HepG2 (cell line): ENCODE measurements at regions not wholly inside any gene's neighbourhood (a gene's known extent, or its start where the extent isn't known, plus 50 kb on each side); places are given as distances from the start of the nearest gene placed in this dataset.
A peak's percentile ranks its signal among the peaks of the same experiment; 100 is the strongest.
"Not testable (repeated sequence)": the region's sequence is repeated elsewhere in the genome, so short reads cannot be mapped to it uniquely, and the experiment has no call there.

Experiments used
- ATAC-seq: fragments of 200-7000 bp; cut with Tn5 transposase; 3 replicates; pipeline ENCODE4 v1.9.1; 2020; ENCODE audit warnings: mild to moderate bottlenecking, moderate library complexity
- BruUV-seq: library from RNA; stranded (reverse); fragments of 400-500 nt; replicated peaks from 2 replicates; lab custom pipeline; 2021; lab: Mats Ljungman, UMichigan
- CTCF ChIA-PET: fragments of 300-600 bp; formaldehyde crosslinking; extraction: SDS; loops from one replicate; lab custom pipeline; 2021; ENCODE audit warnings: low total read pairs, inconsistent platforms, low intra/inter-chr PET ratio; lab: Yijun Ruan, JAX
- POLR2A ChIA-PET: fragments of 350-600 bp; sonication (Branson Sonifier 250); formaldehyde crosslinking; loops from one replicate; lab custom pipeline; 2020; ENCODE audit warnings: antibody characterized with exemption, inconsistent platforms; lab: Yijun Ruan, JAX
- DNase-seq: peaks from one replicate; pipeline ENCODE4 v3.0.0-alpha.2; 2015; ENCODE audit warnings: low spot score
- FAIRE-seq: peaks from 3 replicates; lab custom pipeline; 2011; peaks lifted over from hg19 to GRCh38; lab: Jason Lieb, UNC
- H2AFZ ChIP-seq: one replicate; pipeline ENCODE4 v1.6.1; 2011; ENCODE audit warnings: low read length, inconsistent platforms
- H3K27ac ChIP-seq: fragments of 300-600 bp; 3 replicates; pipeline ENCODE4 v1.8.0; 2011; ENCODE audit warnings: mixed run types, mild to moderate bottlenecking, mixed read lengths, low read length, inconsistent platforms; ENCODE audit not compliant: insufficient read depth; ENCODE audit errors: extremely low read length
- H3K27me3 ChIP-seq, 2 experiments: fragments of 200-600 bp in 1 of 2; 2 replicates in 1 of 2; 3 replicates in 1 of 2; pipeline versions ENCODE4 v1.6.0 to v1.8.0; 2011; ENCODE audit warnings: low read length in 2 of 2, mild to moderate bottlenecking in 2 of 2, moderate library complexity in 2 of 2, inconsistent platforms in 1 of 2; ENCODE audit not compliant: insufficient read depth in 2 of 2, control insufficient read depth in 1 of 2
- H3K36me3 ChIP-seq, 2 experiments: fragments of 200-600 bp in 1 of 2; replicated peaks in 1 of 2; 2 replicates in 1 of 2; 3 replicates in 1 of 2; pipeline versions ENCODE4 v1.5.1 to v1.8.0; 2011; ENCODE audit warnings: low read length in 2 of 2, inconsistent platforms in 1 of 2; ENCODE audit not compliant: insufficient read depth in 2 of 2, control insufficient read depth in 1 of 2
- H3K4me1 ChIP-seq: 2 replicates; pipeline ENCODE4 v1.5.1; 2012; ENCODE audit warnings: low read length, inconsistent platforms; ENCODE audit not compliant: insufficient read depth
- H3K4me2 ChIP-seq: 2 replicates; pipeline ENCODE4 v1.6.0; 2011; ENCODE audit warnings: low read depth, low read length, inconsistent platforms
- H3K4me3 ChIP-seq, 3 experiments: fragments of 200-600 bp in 1 of 3; sonication (generic), shearing (Covaris generic) in 1 of 3; replicated peaks in 1 of 3; 2 replicates each; pipeline ENCODE4 v1.5.1; 2011 to 2016; ENCODE audit warnings: low read length in 3 of 3, inconsistent platforms in 2 of 3, low read depth in 2 of 3, mild to moderate bottlenecking in 2 of 3, control low read depth in 1 of 3, mixed read lengths in 1 of 3; ENCODE audit not compliant: insufficient read depth in 1 of 3
- H3K79me2 ChIP-seq: one replicate; pipeline ENCODE4 v1.6.1; 2011; ENCODE audit warnings: low read length, inconsistent platforms; ENCODE audit not compliant: insufficient read depth
- H3K9ac ChIP-seq: 2 replicates; pipeline ENCODE4 v1.6.0; 2011; ENCODE audit warnings: mild to moderate bottlenecking, low read depth, low read length, inconsistent platforms; ENCODE audit not compliant: insufficient read depth
- H3K9me3 ChIP-seq: 2 replicates; pipeline ENCODE4 v1.5.1; 2012; ENCODE audit warnings: mild to moderate bottlenecking, low read length
- H4K20me1 ChIP-seq: 2 replicates; pipeline ENCODE4 v1.6.0; 2011; ENCODE audit warnings: inconsistent platforms, mild to moderate bottlenecking, low read length, moderate library complexity; ENCODE audit not compliant: insufficient read depth
- WGBS: methylation state at CpG from one replicate; pipeline ENCODE4 v1.1.6; 2017; ENCODE audit warnings: low lambda C conversion rate; 5-methylcytosine and 5-hydroxymethylcytosine counted together
- in situ Hi-C: cut with HindIII; loops from 2 replicates; pipeline ENCODE4 v1.10.0; 2017; ENCODE audit warnings: low pct_unique_long_range_greater_than_20kb; ENCODE audit not compliant: extremely low pct_ligation_motif_present
- intact Hi-C: fragments of 100-400 bp; cut with micrococcal nuclease; formaldehyde crosslinking; loops from one replicate; pipeline ENCODE4 v1.10.0; 2022; ENCODE audit not compliant: unreplicated experiment

GRCh38 chr2:87919023-87919665, 93.5 kb upstream of the RGPD2 start:
- H4K20me1 ChIP-seq, in situ Hi-C loops, H3K4me3 ChIP-seq, H3K79me2 ChIP-seq, intact Hi-C loops, H3K4me1 ChIP-seq, ATAC-seq, H3K9me3 ChIP-seq, DNase-seq, FAIRE-seq, H3K27me3 ChIP-seq, BruUV-seq, POLR2A ChIA-PET, H3K36me3 ChIP-seq, CTCF ChIA-PET, H3K9ac ChIP-seq, H3K4me2 ChIP-seq, H2AFZ ChIP-seq, H3K27ac ChIP-seq: not testable (repeated sequence)
- 4% methylated on average over 4 of the region's 4 CpGs for WGBS

GRCh38 chr2:87917194-87917593, 91.6 kb upstream of the RGPD2 start:
- H3K4me3 ChIP-seq, H3K9me3 ChIP-seq, H3K9ac ChIP-seq, H3K79me2 ChIP-seq, BruUV-seq, FAIRE-seq, in situ Hi-C loops, H3K27me3 ChIP-seq, ATAC-seq, H4K20me1 ChIP-seq, H3K36me3 ChIP-seq, intact Hi-C loops, H3K27ac ChIP-seq, DNase-seq, H3K4me1 ChIP-seq, CTCF ChIA-PET, H3K4me2 ChIP-seq, H2AFZ ChIP-seq, POLR2A ChIA-PET: not testable (repeated sequence)

DNA sequence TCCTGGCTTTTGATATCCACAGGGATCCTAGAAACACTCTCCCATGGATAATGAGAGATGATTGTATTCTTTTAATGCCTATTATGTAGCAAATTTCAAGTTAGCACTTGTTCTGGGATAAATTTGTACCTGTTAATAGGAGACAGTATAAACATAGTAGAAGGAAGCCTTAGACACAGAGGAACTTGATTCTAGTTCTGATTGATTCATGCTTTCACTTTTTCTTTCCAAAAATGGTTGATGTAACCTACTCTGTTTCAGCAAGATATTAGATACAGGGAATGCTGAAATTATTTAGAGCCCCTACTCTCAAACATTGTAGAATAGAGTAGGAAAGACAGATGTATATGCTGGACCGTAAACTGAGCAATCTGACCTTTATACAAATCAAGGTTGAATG, 85.3 kb upstream of the RGPD2 start:
- ATAC-seq: not testable (repeated sequence)

DNA sequence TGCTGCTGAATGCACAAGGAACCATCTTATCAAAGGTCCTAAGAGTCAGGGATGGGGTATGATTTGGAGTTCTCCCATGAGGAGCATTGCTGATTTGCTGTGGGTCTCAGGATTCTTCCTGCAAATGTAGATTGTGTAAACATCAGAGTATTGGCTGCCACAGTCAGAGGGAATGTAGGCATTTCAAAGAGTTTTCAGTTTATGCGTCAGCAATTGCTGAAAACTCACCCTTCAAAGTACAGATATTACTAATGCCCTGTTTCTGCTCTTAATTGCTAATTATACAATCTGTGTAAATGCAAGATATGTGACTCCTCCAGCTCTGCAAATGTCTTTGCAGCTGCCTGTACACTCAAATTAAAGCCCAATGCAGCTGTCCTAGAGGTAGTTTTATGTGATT, 83.4 kb upstream of the RGPD2 start:
- H3K4me3 ChIP-seq, in situ Hi-C loops: not testable (repeated sequence)
- ATAC-seq: peak; percentile 71; the same call in 2 of the 3 replicates

More for the DNA sequence above, 85.3 kb upstream of the RGPD2 start:
- H4K20me1 ChIP-seq, H3K36me3 ChIP-seq, H3K79me2 ChIP-seq, BruUV-seq, intact Hi-C loops, H3K4me3 ChIP-seq, H3K27ac ChIP-seq, CTCF ChIA-PET, H2AFZ ChIP-seq, H3K9me3 ChIP-seq, POLR2A ChIA-PET, DNase-seq, in situ Hi-C loops, H3K9ac ChIP-seq, H3K4me2 ChIP-seq, FAIRE-seq, H3K27me3 ChIP-seq, H3K4me1 ChIP-seq: not testable (repeated sequence)
- WGBS: 0% methylated on average over 1 of the region's 1 CpG

More for the DNA sequence above, 83.4 kb upstream of the RGPD2 start:
- CTCF ChIA-PET, H3K9me3 ChIP-seq, DNase-seq, H3K27me3 ChIP-seq, H3K79me2 ChIP-seq, H3K4me1 ChIP-seq, FAIRE-seq, H3K9ac ChIP-seq, H3K27ac ChIP-seq, H3K36me3 ChIP-seq, H2AFZ ChIP-seq, H4K20me1 ChIP-seq, intact Hi-C loops, BruUV-seq, POLR2A ChIA-PET, H3K4me2 ChIP-seq: not testable (repeated sequence)
- WGBS: 0% methylated on average over 1 of the region's 1 CpG
